ENCODE measurements at regions not wholly inside any gene's neighbourhood (a gene's known extent, or its start where the extent isn't known, plus 50 kb on each side); places are given as distances from the start of the nearest gene placed in this dataset.

- H3K4me1 Mint-ChIP-seq = no peaks in the 10 kb centered on the region
- H3K36me3 Mint-ChIP-seq (ENCODE audit: low read depth) = no peaks in the 10 kb centered on the region
- H3K9me3 Mint-ChIP-seq = no peaks in the 10 kb centered on the region
- peaks cover 4% of the 10 kb centered on the region for H3K27me3 Mint-ChIP-seq (ENCODE audit: low read depth)
- TF ChIP-seq CTCF (IDR thresholded peaks at IDR 0.05; ENCODE audit: unreplicated experiment in 3 of 3) = no peak
- H3K4me3 Mint-ChIP-seq = no peak overlapping the region
- no peak overlapping the region for H3K27ac Mint-ChIP-seq
These were observed 64.0 kb upstream of the DDIT4L start for GRCh38 chr4:100254237-100254636.

GRCh38 chr4:100248476-100248875 is 58.2 kb upstream of the DDIT4L start:
- Mint-ChIP-seq H3K4me3 (no peak overlapping the region), H3K9me3 (no peaks in the 10 kb centered on the region), H3K36me3 (ENCODE audit: low read depth) (no peaks in the 10 kb centered on the region), H3K27ac (no peak overlapping the region), H3K27me3 (ENCODE audit: low read depth) (no peaks in the 10 kb centered on the region), H3K4me1 (no peaks in the 10 kb centered on the region)
- no peak for TF ChIP-seq CTCF (IDR thresholded peaks at IDR 0.05; ENCODE audit: unreplicated experiment in 3 of 3)

GRCh38 chr4:100246697-100247096 is 56.4 kb upstream of the DDIT4L start:
- TF ChIP-seq CTCF (IDR thresholded peaks at IDR 0.05; ENCODE audit: unreplicated experiment in 3 of 3) = no peak
- Mint-ChIP-seq H3K4me3 (no peak overlapping the region), H3K9me3 (no peaks in the 10 kb centered on the region), H3K27ac (no peak overlapping the region), H3K4me1 (no peaks in the 10 kb centered on the region), H3K36me3 (ENCODE audit: low read depth) (no peaks in the 10 kb centered on the region), H3K27me3 (ENCODE audit: low read depth) (no peaks in the 10 kb centered on the region)

GRCh38 chr4:100244347-100244746 is 54.1 kb upstream of the DDIT4L start:
- Mint-ChIP-seq H3K36me3 (ENCODE audit: low read depth) (no peaks in the 10 kb centered on the region), H3K9me3 (peaks cover 6% of the 10 kb centered on the region), H3K27ac (no peak overlapping the region), H3K4me1 (no peaks in the 10 kb centered on the region), H3K4me3 (no peak overlapping the region), H3K27me3 (ENCODE audit: low read depth) (no peaks in the 10 kb centered on the region)
- no peak for TF ChIP-seq CTCF (IDR thresholded peaks at IDR 0.05; ENCODE audit: unreplicated experiment in 3 of 3)

All from nephron (organoid).